ENCODE measurements at regions not wholly inside any gene's neighbourhood (a gene's known extent, or its start where the extent isn't known, plus 50 kb on each side); places are given as distances from the start of the nearest gene placed in this dataset.

GRCh38 chr5:26538226-26538625, 500.2 kb downstream of the CDH9 start:
- no peaks in the 10 kb centered on the region; the same call in 1 of the 2 replicates for H3K9me3 ChIP-seq (ENCODE audit: control insufficient read depth, insufficient read depth, low read depth, low read length)
- ChIA-PET CTCF (no interaction called here), POLR2A (no interaction called here)
- BruUV-seq (replicated peaks) = no TSS peak
- H3K27me3 ChIP-seq (ENCODE audit: control insufficient read depth, insufficient read depth, low read length) = no peaks in the 10 kb centered on the region
- H3K27ac ChIP-seq (ENCODE audit: low read length) = no peak overlapping the region
- DNase-seq (ENCODE audit: low read depth, low spot score) (no peak), ATAC-seq (no peak)
- intact Hi-C loops (cut with micrococcal nuclease; ENCODE audit: unreplicated experiment) = no loop called here
- TF ChIP-seq TCF7L2 (IDR thresholded peaks at IDR 0.05; ENCODE audit: low read depth, low read length) (no peak), SIN3A (IDR thresholded peaks at IDR 0.05; ENCODE audit: borderline replicate concordance, insufficient read depth, low read depth, low read length) (no peak), REST (IDR thresholded peaks at IDR 0.05; ENCODE audit: insufficient read depth in 1 of 2, low read depth in 2 of 2, low read length in 1 of 2) (no peak), CTCF (IDR thresholded peaks at IDR 0.05) (no peak), POLR2AphosphoS5 (IDR thresholded peaks at IDR 0.05; ENCODE audit: low read depth, low read length) (no peak)
- no peak overlapping the region for H3K4me3 ChIP-seq (ENCODE audit: low read depth in 2 of 2, low read length in 2 of 2)
- H3K36me3 ChIP-seq (ENCODE audit: control insufficient read depth, insufficient read depth, low read length) = no peaks in the 10 kb centered on the region
- H3K4me1 ChIP-seq (ENCODE audit: control insufficient read depth, insufficient read depth, low read length) = no peaks in the 10 kb centered on the region
- in situ Hi-C loops (cut with HindIII; ENCODE audit: low pct_unique_long_range_greater_than_20kb, low sequenced_read_pairs) = no loop called here

GRCh38 chr5:26535215-26535614, 503.2 kb downstream of the CDH9 start:
- in situ Hi-C loops (cut with HindIII; ENCODE audit: low pct_unique_long_range_greater_than_20kb, low sequenced_read_pairs) (no loop called here), intact Hi-C loops (cut with micrococcal nuclease; ENCODE audit: unreplicated experiment) (no loop called here)
- no TSS peak for BruUV-seq (replicated peaks)
- ATAC-seq (no peak), DNase-seq (ENCODE audit: low read depth, low spot score) (no peak)
- Histone ChIP-seq H3K36me3 (ENCODE audit: control insufficient read depth, insufficient read depth, low read length) (no peaks in the 10 kb centered on the region), H3K9me3 (ENCODE audit: control insufficient read depth, insufficient read depth, low read depth, low read length) (no peaks in the 10 kb centered on the region; the same call in 1 of the 2 replicates), H3K27ac (ENCODE audit: low read length) (no peak overlapping the region), H3K4me3 (ENCODE audit: low read depth in 2 of 2, low read length in 2 of 2) (no peak overlapping the region), H3K27me3 (ENCODE audit: control insufficient read depth, insufficient read depth, low read length) (no peaks in the 10 kb centered on the region), H3K4me1 (ENCODE audit: control insufficient read depth, insufficient read depth, low read length) (no peaks in the 10 kb centered on the region; the same call in 1 of the 2 replicates)
- ChIA-PET CTCF (interaction anchor here (0.6 kb wide), 1 partner anchor 659 kb away, joined by 3 read pairs; no protein-coding TSS in a partner anchor), POLR2A (no interaction called here)
- no peak for TF ChIP-seq REST (IDR thresholded peaks at IDR 0.05; ENCODE audit: insufficient read depth in 1 of 2, low read depth in 2 of 2, low read length in 1 of 2)
- no peak for TF ChIP-seq TCF7L2 (IDR thresholded peaks at IDR 0.05; ENCODE audit: low read depth, low read length)
- TF ChIP-seq CTCF (IDR thresholded peaks at IDR 0.05) = no peak
- TF ChIP-seq POLR2AphosphoS5 (IDR thresholded peaks at IDR 0.05; ENCODE audit: low read depth, low read length) = no peak
- no peak for TF ChIP-seq SIN3A (IDR thresholded peaks at IDR 0.05; ENCODE audit: borderline replicate concordance, insufficient read depth, low read depth, low read length)
